HG02763 (cell line): ENCODE measurements at regions not wholly inside any gene's neighbourhood (a gene's known extent, or its start where the extent isn't known, plus 50 kb on each side); places are given as distances from the start of the nearest gene placed in this dataset.
A peak's percentile ranks its signal among the peaks of the same experiment; 100 is the strongest.

Experiments used
- ATAC-seq: cut with Tn5 transposase; IDR thresholded peaks from one replicate; pipeline ENCODE4 v1.9.1; 2021; ENCODE audit warnings: mild to moderate bottlenecking, moderate library complexity; ENCODE audit not compliant: unreplicated experiment

DNA sequence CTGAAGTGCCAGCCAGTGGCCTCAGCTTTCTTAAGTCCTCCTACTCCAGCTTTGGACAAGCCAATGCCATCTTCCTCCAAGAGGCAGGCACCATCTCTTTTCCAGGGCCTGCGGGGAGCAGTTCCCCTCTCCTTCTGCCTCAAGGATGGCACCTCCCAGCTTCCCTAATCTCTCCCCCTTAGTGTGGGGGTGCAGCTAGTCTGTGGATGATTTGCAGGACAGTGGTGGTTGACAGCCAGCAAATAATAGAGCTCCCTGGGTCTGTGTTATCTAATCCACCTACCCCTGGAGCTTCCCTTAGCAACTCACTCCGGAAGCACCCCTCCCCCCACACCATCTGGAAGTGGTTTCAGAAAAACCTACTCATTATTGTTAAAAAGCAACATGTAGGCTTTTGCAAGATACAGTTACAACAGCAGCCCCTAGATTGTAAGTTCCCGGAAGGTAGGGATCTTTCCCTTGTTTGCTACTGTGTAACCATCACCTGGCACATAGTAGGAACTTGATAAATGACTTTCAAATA is 247.1 kb downstream of the BCOR start:
- no peak for ATAC-seq

DNA sequence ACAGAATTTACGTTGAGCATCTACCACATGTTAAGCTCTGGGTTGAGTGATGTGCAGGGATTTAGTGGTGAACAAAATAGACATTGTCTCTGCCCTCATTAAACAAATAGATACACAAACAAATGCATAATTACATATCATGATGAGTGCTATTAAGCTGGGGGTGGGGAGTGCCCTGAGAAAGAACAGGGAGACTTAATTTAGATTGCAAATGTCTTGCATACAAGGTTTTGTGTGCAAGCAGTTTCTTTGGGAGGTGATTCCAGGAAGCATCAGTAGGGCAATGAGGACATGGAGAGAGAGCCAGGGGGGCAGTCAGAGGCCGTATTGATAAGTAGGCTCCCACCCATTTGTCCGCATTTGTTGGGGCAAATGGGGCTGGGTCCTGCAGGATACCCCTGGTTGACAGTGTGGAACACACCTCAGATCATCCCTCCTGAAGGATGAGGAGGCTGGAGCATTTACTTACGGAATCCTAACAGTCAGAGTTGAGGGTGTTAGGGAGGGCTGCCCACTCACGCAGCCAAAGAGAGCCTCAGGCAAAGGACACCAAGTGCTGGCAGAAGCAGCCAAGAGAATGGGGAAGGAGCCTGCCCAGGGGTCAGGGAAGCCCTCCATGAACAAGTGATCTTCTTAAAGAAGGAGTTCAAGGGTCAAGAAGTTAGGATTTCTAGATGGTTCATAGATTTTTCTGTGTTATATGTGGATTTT is 245.9 kb downstream of the BCOR start:
- no peak for ATAC-seq

DNA sequence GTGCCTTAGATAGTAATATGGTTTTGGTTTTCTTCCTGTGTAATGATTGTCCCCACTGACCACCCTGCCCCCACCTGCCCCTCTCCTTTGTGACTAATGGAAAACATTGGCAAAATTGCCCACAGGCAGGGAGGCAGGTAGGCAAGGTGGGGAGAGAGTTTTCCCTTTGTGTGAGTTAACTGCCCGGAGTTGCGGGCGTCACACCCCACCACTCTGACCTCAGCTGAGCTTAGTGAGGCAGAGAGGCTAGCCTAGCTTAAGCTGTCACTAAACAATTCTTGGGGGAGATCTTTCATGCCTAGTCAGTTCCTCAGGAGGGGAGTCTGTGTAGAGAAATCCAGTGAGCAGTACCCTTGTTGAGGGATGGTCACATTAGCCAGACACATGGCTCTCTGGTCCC is 245.3 kb downstream of the BCOR start:
- ATAC-seq = no peak

DNA sequence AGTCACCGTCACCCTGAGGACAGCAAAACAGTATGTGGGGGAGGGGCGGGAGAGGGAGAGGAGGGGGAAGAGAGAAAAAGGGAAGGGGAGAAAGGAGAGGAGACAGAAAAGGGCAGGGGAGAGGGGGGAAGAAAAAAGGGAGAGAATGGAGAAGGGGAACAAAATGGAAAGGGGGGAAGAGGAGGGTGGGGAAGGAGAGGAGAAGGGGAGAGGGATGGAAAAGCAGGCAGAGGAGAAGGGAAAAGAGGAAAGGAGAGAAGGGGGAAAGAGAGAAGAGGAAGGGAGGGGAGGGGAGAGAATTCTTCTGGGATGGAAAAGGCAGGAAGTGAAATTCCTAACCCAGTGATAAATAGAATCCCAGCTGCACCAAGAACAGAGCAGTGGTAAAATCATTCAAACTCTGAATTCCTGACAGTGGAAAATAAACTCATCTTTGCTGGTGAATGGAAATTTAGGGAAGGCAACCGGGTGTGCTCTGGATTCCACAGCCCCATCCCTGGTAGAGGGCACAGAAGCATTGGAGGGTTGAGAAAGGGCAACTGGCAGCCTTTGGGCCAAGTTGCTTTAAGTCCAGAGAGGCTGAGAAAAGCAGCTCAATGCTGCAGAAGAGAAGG is 244.2 kb downstream of the BCOR start:
- no peak for ATAC-seq

DNA sequence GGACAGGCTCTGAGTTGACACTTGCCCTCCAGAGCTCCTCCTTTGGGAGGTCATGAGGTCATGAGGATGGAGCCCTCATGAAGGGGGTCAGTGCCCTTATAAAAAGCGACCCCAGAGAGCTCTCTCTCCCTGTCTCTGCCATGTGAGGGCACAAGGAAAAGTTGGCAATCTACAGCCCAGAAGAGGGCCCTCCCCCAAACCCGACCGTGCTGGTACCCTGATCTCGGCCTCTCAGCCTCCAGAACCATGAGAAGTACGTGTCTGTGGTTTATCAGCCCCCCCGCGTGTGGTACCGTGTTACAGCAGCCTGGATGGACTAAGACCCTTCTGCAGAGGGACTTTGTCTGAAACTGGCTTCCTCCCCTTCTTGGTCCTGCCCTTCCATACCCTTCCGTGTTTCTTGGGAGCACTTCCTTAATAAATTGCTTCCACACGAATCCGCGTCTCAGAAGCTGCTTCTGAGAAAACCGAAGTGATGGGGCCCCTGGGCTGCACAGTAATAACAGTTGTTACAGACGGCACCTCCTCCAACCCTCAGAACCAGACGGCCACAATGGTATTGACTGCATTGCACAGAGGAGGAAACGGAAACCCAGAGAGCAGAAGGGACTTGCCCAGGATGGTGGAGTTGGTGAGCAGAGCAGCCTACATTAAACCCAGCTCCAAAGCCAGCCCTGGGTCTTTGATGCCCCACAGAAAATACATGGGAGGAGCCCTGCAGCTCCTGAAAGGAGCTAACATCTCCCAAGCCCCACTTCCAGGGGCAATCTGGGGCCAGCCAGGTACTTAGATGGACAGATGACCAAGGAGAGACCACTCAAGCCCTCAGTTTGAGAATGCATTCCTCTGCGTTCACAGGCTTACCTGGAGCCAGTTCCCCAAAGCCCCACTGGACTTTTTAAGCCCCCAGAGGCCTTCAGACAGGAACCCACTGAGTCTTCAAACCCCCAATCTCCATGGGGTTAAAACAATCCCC is 242.7 kb downstream of the BCOR start:
- peak; percentile 62 for ATAC-seq

DNA sequence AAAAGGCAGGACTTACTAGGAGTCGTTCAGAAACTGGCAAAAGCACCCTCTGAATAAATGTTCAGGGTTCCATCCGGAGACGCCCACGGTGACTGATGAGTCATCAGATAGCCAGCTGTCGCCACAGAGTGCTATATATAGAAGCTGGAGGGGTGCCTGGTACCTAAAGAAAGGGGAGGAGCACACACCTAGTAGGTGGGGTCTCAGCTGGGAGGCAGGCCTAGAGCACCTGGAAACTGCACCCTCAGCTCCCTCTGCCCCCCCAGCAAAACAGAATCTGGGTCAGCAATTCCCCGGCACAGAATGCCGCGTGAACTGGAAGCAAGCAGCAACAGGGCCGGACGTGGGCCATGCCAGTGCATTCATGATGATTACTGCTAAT is 242.0 kb downstream of the BCOR start:
- peak; percentile 38 for ATAC-seq

DNA sequence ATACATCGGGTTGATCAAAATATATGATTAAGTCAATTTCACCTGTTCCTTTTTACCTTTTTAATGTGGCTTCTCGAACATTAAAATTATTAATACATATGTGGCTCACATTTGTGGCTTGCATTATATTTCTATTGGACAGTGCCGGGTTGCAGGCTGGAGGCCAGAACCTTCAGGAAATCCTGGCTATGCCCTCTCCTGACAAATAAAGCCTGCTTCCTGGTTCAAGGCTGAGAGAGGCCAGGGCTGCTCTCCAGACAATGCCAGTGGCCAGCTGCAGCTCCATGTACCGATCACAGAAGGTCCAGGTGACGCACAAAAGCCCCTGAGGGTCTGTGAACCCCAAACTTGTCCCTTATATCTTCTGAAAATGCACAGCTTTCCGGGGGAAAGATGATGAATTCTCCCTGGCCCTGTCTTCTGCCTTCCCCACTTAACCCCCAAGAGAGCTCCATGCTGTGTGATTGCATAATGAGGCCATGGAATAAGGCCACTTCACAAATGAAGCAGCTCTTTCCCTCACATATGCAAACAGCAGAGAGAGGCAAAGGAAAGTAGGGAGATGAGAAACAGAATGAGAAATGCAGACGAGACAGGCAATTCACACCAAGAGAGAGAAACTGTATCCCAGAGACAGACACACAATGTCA is 241.2 kb downstream of the BCOR start:
- ATAC-seq = no peak

DNA sequence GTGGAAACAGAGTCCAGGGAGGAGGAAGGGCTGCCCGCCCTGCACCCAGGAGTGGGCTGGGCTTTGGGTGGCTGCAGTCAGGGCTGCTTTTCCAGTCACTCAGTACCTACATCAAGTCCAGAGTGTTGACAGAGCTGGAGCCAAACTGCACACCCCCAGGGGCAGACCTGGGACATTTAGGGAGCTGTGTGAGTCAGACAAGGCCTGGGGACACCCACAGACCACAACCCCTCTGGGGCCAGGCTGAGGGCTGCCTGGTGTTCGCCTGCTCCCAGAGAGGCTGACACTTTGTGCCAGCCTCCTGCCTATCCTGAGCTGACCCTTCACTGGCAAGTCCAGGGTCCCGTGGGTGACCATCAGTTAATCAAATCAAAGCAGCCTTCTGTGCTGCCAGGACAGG is 240.0 kb downstream of the BCOR start:
- no peak for ATAC-seq

DNA sequence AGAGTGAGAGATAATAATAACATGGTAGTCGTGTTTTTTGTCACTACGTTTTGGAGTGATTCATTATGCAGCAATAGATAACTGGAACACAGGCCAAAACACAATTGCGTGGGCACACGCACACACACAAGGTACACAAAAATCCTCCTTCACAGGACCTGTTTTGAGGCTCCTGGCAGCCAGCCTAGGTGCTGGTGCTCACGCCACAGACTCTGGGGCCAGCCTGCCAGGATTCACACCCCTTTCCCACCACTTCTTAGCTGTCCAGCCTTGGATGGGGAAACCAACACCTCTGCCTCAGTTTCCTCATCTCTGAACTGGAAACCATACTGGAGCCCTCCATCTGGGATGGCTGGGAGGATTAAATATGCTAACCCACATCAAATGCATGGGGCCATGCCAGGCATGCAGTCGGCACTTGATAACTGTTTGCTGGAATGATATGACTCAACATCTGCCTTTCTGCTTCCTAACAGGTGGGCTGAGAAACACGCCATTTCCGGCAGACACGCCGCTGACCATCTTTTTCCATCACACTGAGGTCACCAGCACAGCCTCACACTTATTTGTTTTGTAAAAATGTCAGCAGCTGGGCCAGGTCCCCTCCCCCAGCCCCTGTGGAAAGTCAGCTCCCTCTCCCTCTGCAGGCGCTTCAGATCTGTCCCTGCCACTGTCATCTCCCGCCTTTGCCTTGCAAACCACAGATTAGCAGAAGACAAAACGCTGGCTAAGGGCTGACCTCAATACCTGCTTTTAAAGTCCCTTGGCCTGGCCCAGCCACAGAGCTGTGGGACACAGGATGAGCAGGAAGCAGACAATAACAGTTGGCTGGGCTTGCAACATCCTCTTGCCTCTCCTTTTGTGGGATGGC is 237.5 kb downstream of the BCOR start:
- ATAC-seq = peak; percentile 59

DNA sequence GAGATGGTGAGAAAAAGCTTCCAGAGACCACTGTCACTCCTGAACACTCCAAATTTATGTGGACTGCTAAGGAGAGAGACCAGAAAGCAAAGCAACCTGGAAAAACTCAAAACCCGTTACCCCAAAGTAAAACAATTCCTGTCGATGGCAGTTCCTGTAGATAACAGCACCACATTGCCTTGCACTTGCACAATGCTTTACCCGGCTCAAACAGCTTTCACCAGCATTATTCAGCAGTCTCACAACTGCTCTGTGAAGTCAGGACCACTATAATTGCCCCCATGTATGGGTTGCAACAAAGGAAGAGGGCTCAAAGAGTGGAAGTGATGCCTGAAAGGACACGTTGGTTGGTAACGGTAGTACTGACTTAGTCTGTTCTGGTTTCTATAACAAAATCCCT is 234.8 kb downstream of the BCOR start:
- no peak for ATAC-seq

DNA sequence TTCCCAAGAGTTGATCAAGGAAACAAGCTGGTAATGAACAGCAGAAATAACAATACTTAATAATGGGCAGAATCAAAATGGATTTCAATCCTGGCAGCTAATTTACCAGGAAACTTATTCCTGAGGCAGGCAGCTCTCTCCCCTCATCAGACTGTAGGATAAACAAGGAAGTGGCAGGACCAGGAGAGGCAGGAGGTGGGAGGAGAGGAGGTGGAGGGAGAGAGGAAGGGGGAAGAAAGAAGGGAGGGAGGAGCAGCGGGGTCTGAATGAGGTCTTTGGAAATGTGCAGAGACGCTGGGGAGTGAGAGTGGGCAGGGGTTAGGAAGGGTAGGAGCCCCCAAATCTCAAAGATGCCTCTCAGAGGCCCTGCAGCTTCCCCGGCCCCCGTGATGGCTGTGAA is 231.5 kb downstream of the BCOR start:
- no peak for ATAC-seq

DNA sequence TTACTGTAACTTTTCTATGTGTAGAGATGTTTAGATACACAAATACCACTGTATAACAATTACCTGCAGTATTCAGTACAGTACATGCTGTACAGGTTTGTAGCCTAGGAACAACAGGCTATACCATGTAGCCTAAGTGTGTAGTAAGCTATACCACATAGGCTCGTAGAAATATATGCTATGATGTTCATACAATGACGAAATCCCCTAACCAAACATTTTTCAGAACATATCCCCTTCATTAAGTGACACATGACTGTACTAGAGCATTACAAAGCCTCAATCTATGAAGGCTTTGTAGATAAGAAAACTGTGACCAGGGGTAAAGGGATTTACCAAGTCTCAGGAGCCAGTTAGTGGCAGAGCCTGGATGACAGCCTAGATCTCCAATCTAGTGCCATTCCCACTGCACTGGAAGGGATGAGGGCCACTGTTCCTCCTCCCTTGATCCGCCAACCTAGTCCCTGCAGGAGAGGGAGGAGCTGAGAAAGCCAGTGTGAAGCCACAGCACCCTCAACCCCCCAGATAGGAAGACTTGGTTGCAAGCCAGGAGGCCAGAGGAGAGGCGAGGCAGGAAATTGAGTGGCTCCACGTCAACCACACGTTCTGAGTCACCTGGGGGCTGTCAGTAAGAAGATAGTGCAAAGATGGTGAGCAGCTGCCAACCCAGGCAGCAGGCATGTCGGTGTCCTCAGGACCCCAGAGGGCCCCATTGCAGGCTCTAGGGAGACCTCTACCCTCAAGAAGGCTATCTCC is 227.7 kb downstream of the BCOR start:
- no peak for ATAC-seq

DNA sequence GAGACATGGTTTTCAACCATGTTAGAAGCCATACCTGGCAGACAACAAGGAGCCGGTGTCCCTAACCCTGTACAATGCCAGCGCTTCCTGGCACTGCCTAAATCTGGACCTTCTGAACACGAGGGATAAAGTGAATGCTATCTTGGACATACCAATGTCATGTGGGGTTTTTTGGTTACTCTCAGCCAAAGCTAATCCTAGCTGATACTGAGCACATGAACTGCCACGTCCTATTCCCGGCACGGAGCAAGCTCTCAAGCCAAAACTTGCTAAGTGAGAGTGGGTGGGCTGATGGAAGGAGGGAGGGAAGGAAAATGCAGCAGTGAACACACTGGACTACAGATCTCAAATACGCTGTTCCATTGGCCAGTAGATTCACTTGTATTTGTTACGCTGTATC is 226.1 kb downstream of the BCOR start:
- no peak for ATAC-seq

DNA sequence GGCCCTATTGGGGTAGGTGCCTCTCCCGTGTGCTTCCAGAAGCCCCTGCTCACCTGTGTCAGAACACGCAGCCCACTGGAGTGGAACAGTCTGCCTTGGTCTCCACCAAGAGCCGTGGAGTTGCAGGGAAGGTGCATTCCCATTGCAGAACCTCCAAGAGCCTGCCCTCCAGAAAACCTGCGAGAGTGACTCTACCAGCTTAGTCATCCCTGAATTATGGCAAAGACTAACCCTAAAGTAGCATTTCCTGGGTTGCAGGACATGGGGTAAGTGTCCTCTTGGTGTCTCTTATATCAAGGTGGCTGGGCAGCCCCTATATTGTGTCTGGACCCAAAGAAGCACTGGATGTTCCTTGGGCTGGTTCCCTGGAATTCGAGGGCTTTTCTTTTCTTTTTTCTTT is 224.6 kb downstream of the BCOR start:
- no peak for ATAC-seq

DNA sequence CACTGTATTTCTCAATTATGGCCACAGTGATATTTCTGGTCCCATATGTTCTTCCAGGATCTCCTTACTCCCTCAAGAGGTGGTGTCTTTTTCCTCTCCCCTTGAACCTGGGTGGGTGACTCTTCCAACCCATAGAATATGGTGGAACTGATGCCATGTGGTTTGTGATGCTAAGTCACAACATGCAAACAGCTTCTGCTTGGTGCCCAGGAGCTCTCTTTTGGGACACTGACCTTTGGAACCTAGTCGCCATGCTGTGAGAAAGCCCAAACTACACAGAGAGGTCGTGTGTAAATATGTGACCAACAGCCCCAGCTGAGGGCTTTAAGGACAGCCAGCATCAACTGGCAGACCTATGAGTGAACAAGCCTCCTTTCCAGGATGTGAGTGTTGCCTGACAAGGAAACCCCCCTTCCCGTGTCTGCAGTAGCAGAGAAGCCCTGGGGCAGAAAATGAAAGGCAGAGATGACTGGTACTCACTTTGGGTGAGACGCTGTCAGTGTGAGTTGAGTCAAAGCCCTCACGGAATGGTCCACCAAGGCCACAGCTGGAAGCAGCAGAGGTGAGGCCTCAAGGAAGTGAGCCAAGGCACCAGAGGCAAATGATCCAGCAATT is 223.4 kb downstream of the BCOR start:
- ATAC-seq = peak; percentile 82

DNA sequence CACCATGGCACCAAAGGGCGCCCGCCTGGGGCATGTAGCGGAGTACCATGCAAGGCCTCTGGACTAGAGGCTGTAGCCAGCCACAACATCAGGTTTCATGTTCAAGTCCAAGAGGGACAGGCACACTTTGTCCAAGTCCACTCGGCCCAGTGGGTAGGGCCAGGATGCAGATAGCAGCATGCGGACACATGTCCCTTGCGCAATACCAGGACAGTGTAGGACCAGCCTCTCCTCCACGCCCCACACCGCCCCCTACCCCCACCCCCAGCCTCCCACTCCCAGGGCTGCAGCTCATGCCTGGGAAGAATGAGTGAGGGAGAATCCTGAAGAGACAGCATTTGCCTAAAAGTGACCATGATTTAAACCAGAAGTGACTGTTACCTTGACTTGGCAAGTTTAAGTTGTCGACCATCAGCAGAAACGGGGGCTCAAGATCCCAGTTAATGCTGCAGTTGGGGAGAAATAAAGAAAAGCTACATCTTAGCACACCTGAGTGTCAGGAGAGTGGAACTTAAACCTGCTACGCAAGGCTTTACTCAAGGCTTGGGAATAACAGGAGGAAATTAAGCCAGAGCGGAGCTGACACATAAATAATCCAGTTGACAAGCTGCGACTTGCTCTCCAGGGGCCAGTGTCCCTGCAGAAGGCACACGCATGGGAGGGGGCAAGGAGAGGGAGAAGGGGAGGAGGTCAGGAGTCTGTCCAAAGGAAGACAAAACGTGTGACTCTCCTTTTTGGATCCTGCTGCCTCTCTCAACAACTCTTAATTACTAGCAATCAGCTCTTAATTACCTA is 221.7 kb downstream of the BCOR start:
- no peak for ATAC-seq

DNA sequence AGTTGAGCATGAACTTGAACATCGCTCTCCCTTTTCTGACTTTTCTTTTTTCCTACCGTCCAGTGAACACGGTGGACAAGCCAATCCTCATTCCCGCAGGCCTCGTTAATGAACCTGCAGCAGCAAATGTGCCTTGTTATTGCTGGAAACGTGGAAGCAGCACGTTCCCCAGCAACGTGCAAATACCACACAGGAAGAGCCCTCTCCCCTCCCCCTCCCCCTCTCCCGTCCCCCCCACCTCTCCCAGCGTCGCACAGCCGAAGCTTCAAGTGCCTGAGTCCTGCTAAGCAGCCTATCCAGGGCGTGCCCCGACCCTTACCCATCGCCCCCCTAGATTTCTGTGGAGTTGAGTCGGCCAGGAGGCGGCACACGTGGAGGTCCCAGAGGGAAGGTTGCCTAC is 219.9 kb downstream of the BCOR start:
- no peak for ATAC-seq

DNA sequence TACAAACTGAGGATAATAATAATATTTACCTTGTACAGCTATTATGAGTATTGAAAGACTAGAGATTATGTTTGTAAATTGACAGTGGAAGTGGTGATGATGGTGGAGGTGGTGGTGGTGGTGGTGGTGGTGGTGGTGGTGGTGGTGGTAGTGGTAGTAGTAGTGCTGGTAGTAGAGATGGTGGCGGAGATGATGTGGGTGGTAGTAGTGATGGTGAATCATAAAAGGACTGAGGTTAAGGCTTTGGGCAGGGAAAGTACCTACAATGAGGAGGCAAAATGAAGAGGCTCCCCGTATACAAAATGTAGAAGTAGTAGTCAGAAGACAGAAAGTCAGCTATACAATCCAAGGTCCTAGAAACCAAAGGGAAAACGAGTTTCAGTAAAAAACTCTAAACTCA is 214.1 kb downstream of the BCOR start:
- ATAC-seq = no peak
